K562 (cell line): ENCODE measurements at regions not wholly inside any gene's neighbourhood (a gene's known extent, or its start where the extent isn't known, plus 50 kb on each side); places are given as distances from the start of the nearest gene placed in this dataset.

Experiments
- ATAC-seq: fragments of 200-7000 bp; cut with Tn5 transposase; 3 replicates; pipeline ENCODE4 v1.9.1; 2020; ENCODE audit warnings: moderate library complexity
- BruUV-seq: library from RNA; stranded (reverse); fragments of 400-500 nt; replicated peaks from 2 replicates; lab custom pipeline; 2021; lab: Mats Ljungman, UMichigan
- CTCF ChIA-PET: fragments of 300-600 bp; formaldehyde crosslinking; extraction: SDS; loops from one replicate; lab custom pipeline; 2021; ENCODE audit warnings: low intra/inter-chr PET ratio; lab: Yijun Ruan, JAX
- POLR2A ChIA-PET: fragments of 300-600, 350-650 bp; sonication (Branson Sonifier 250); formaldehyde crosslinking; extraction: SDS; loops from one replicate; lab custom pipeline; 2021; ENCODE audit warnings: antibody characterized with exemption, inconsistent platforms; lab: Yijun Ruan, JAX
- DNase-seq, 4 experiments: peaks; one replicate each; pipeline versions ENCODE4 v3.0.0 to v3.0.0-alpha.2; 2011 to 2018; ENCODE audit warnings: low spot score in 3 of 4, mixed read lengths in 3 of 4; ENCODE audit errors: extremely low read depth in 1 of 4
- FAIRE-seq: peaks from 2 replicates; lab custom pipeline; 2011; peaks lifted over from hg19 to GRCh38; lab: Jason Lieb, UNC
- H2AFZ ChIP-seq: 2 replicates; pipeline ENCODE4 v1.6.0; 2011; ENCODE audit warnings: low read depth, low read length, control low read depth, inconsistent platforms
- H3K27ac ChIP-seq: fragments of 200-600 bp; 3 replicates; pipeline ENCODE4 v1.8.0; 2011; ENCODE audit warnings: low read depth, mild to moderate bottlenecking, control low read depth, inconsistent platforms, low read length, moderate library complexity, mixed read lengths; ENCODE audit errors: extremely low read depth
- H3K27me3 ChIP-seq, 2 experiments: fragments of 300-600 bp in 1 of 2; 2 replicates in 1 of 2; 3 replicates in 1 of 2; pipeline versions ENCODE4 v1.6.0 to v1.8.0; 2011; ENCODE audit warnings: inconsistent platforms in 2 of 2, low read length in 2 of 2, mild to moderate bottlenecking in 1 of 2, mixed read lengths in 1 of 2, moderate library complexity in 1 of 2; ENCODE audit not compliant: control insufficient read depth in 2 of 2, insufficient read depth in 2 of 2
- H3K36me3 ChIP-seq: fragments of 300-600 bp; 3 replicates; pipeline ENCODE4 v1.8.0; 2011; ENCODE audit warnings: mild to moderate bottlenecking, low read length, inconsistent platforms; ENCODE audit not compliant: control insufficient read depth, insufficient read depth
- H3K4me1 ChIP-seq, 2 experiments: fragments of 200-600 bp in 1 of 2; replicated peaks in 1 of 2; 2 replicates in 1 of 2; 3 replicates in 1 of 2; pipeline versions ENCODE4 v1.5.1 to v1.8.0; 2011; ENCODE audit warnings: inconsistent platforms in 2 of 2, low read length in 2 of 2, mild to moderate bottlenecking in 1 of 2, mixed read lengths in 1 of 2, moderate library complexity in 1 of 2; ENCODE audit not compliant: control insufficient read depth in 2 of 2, insufficient read depth in 2 of 2
- H3K4me2 ChIP-seq: 2 replicates; pipeline ENCODE4 v1.6.1; 2011; ENCODE audit warnings: low read length, control low read depth, inconsistent platforms, mixed read lengths; ENCODE audit not compliant: insufficient read depth
- H3K4me3 ChIP-seq: fragments of 200-600 bp; sonication (generic), shearing (Covaris generic); 2 replicates; pipeline ENCODE4 v1.5.1; 2016; ENCODE audit warnings: control low read depth, inconsistent platforms
- H3K79me2 ChIP-seq: fragments of 200-600 bp; 3 replicates; pipeline ENCODE4 v1.8.0; 2011; ENCODE audit warnings: low read length, inconsistent platforms; ENCODE audit not compliant: control insufficient read depth, insufficient read depth
- H3K9ac ChIP-seq, 2 experiments: 2 replicates each; pipeline versions ENCODE4 v1.6.0 to v1.6.1; 2011; ENCODE audit warnings: low read depth in 2 of 2, low read length in 2 of 2, control low read depth in 1 of 2, inconsistent platforms in 1 of 2, mild to moderate bottlenecking in 1 of 2, mixed read lengths in 1 of 2; ENCODE audit not compliant: insufficient read depth in 1 of 2
- H3K9me1 ChIP-seq: one replicate; pipeline ENCODE4 v1.6.0; 2011; ENCODE audit warnings: inconsistent platforms, mild to moderate bottlenecking, low read length, moderate library complexity; ENCODE audit not compliant: control insufficient read depth, insufficient read depth
- H3K9me3 ChIP-seq: replicated peaks from 2 replicates; pipeline ENCODE4 v1.5.1; 2011; ENCODE audit warnings: low read depth, low read length, inconsistent platforms; ENCODE audit not compliant: control insufficient read depth, insufficient read depth
- H4K20me1 ChIP-seq: replicated peaks from 2 replicates; pipeline ENCODE4 v1.6.1; 2011; ENCODE audit warnings: low read length, inconsistent platforms, mixed read lengths; ENCODE audit not compliant: control insufficient read depth, insufficient read depth
- ETS2 ChIP-seq: IDR thresholded peaks from 2 replicates; pipeline ENCODE4 v1.6.1; 2016; ENCODE audit warnings: borderline replicate concordance, missing genetic modification characterization, mild to moderate bottlenecking, moderate library complexity, missing compliant biosample characterization; ENCODE audit not compliant: poor library complexity, severe bottlenecking
- JUN ChIP-seq, 2 experiments: sonication (generic) in 1 of 2; formaldehyde crosslinking in 1 of 2; IDR thresholded peaks; 2 replicates each; pipeline versions ENCODE4 v1.6.1 to v1.8.0; 2012 to 2022; ENCODE audit warnings: borderline replicate concordance in 2 of 2, mild to moderate bottlenecking in 2 of 2, improper control_type of control experiment in 1 of 2, low read depth in 1 of 2, low read length in 1 of 2, missing genetic modification reagents in 1 of 2
- SNIP1 ChIP-seq: fragments of 450-650 bp; IDR thresholded peaks from 2 replicates; pipeline ENCODE4 v1.7.1; 2017; ENCODE audit warnings: low read depth, mild to moderate bottlenecking
- ZFX ChIP-seq: sonication (generic); formaldehyde crosslinking; IDR thresholded peaks from 2 replicates; pipeline ENCODE4 v1.8.0; 2022; ENCODE audit warnings: mild to moderate bottlenecking, missing genetic modification reagents, moderate library complexity
- ZNF395 ChIP-seq: fragments of 200-800 bp; sonication (Bioruptor generic); IDR thresholded peaks from 2 replicates; pipeline ENCODE4 v1.6.1; 2017; ENCODE audit warnings: missing genetic modification characterization, missing compliant biosample characterization
- WGBS: fragments of 100-300 bp; shearing (Covaris generic); methylation state at CpG from one replicate; pipeline ENCODE4 v1.1.6; 2016; ENCODE audit warnings: low coverage, mixed read lengths; ENCODE audit not compliant: insufficient coverage; ENCODE audit errors: missing lambda C conversion rate; 5-methylcytosine and 5-hydroxymethylcytosine counted together
- in situ Hi-C: fragments of 300-500 bp; cut with MboI; formaldehyde crosslinking; loops from 4 replicates; pipeline ENCODE4 v1.15.0; 2018; ENCODE audit warnings: inconsistent platforms, mixed read lengths
- intact Hi-C: fragments of 100-400 bp; cut with micrococcal nuclease; formaldehyde crosslinking; loops from 2 replicates; pipeline ENCODE4 v1.14.2; 2022

- CTCF ChIA-PET, result interaction anchor here (1.1 kb wide), 1 partner anchor 293 kb away, joined by 4 read pairs; no protein-coding TSS in a partner anchor
- intact Hi-C loops, result loop anchor here (10.0 kb wide), 1 partner anchor 289 kb away; no protein-coding TSS in a partner anchor
- 26% methylated on average over 3 of the region's 3 CpGs for WGBS
Measured at GRCh38 chr16:16865374-16865773, 486.4 kb downstream of the NPIPA7 start.

More at GRCh38 chr16:16865374-16865773, 486.4 kb downstream of the NPIPA7 start:
- in situ Hi-C loops, result no loop called here
- H3K4me1 ChIP-seq, result no peaks in the 10 kb centered on the region
- no peak for ATAC-seq
- H3K36me3 ChIP-seq, result no peaks in the 10 kb centered on the region
- 0 out of 2 replicates have a peak, but pooled peaks cover 4% of the 10 kb centered on the region for H4K20me1 ChIP-seq
- no peak overlapping the region for H3K4me2 ChIP-seq
- no peak overlapping the region for H3K27ac ChIP-seq
- no peak overlapping the region for H2AFZ ChIP-seq
- POLR2A ChIA-PET, result no interaction called here
- no peak overlapping the region for H3K9ac ChIP-seq
- H3K79me2 ChIP-seq, result no peaks in the 10 kb centered on the region
- no TSS peak for BruUV-seq
- no peak for DNase-seq
- no peaks in the 10 kb centered on the region for H3K9me3 ChIP-seq
- TF ChIP-seq ZNF395 (CRISPR knock-in tag) (no peak), SNIP1 (no peak), JUN (IDR thresholded peaks at IDR 0.05; ENCODE audit: borderline replicate concordance, low read depth, low read length) (no peak), JUN (CRISPR knock-in tag; IDR thresholded peaks at IDR 0.05; ENCODE audit: borderline replicate concordance) (no peak), ETS2 (tag) (no peak), ZFX (CRISPR knock-in tag) (no peak)
- H3K9me1 ChIP-seq, result peaks cover 2% of the 10 kb centered on the region
- FAIRE-seq, result no peak
- no peaks in the 10 kb centered on the region for H3K27me3 ChIP-seq
- H3K4me3 ChIP-seq, result no peak overlapping the region
